Epithelial cell of esophagus (primary cell): ENCODE measurements at regions not wholly inside any gene's neighbourhood (a gene's known extent, or its start where the extent isn't known, plus 50 kb on each side); places are given as distances from the start of the nearest gene placed in this dataset.

Experiments
- DNase-seq: peaks from one replicate; pipeline ENCODE4 v3.0.0; 2010; ENCODE audit warnings: low read depth
- H3K4me3 ChIP-seq: 2 replicates; pipeline ENCODE4 v1.5.1; 2011; ENCODE audit warnings: mild to moderate bottlenecking, low read length, control low read depth
- CTCF ChIP-seq: IDR thresholded peaks from 2 replicates; pipeline ENCODE4 v1.5.1; 2011; ENCODE audit warnings: low read depth, mild to moderate bottlenecking, low read length, control low read depth, inconsistent platforms; ENCODE audit not compliant: insufficient read depth; ENCODE audit errors: missing control alignments

GRCh38 chr5:143513720-143514119 lies 110.2 kb upstream of the NR3C1 start:
- no peak for TF ChIP-seq CTCF
- DNase-seq = no peak
- H3K4me3 ChIP-seq = no peak overlapping the region

- TF ChIP-seq CTCF = no peak
- no peak overlapping the region for H3K4me3 ChIP-seq
- DNase-seq = no peak
Measured at GRCh38 chr5:143511736-143512135, 108.2 kb upstream of the NR3C1 start.

DNA sequence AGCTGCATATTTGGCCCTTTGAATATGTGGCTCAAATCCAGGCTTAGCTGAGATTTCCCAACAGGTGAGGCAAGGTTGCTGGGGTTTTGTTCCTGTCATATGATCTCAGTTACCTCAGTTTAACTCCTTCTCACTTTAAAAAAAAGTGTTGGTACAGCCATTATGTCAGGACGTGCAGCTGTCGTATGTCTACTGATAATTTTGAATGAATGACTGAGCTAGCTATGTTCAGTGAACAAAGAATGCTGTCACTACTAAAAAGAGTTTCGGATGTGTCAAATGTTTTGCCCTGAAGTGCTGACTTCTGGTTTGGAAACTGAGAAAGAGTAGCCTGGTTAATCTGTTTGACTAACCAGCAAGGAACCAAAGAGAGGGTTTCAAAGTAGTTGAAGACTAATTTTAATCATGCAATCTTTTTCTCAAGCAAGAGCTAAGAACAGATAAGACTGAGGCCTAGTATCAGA lies 106.3 kb upstream of the NR3C1 start:
- H3K4me3 ChIP-seq = no peak overlapping the region
- TF ChIP-seq CTCF = no peak
- DNase-seq = peak; percentile 20

DNA sequence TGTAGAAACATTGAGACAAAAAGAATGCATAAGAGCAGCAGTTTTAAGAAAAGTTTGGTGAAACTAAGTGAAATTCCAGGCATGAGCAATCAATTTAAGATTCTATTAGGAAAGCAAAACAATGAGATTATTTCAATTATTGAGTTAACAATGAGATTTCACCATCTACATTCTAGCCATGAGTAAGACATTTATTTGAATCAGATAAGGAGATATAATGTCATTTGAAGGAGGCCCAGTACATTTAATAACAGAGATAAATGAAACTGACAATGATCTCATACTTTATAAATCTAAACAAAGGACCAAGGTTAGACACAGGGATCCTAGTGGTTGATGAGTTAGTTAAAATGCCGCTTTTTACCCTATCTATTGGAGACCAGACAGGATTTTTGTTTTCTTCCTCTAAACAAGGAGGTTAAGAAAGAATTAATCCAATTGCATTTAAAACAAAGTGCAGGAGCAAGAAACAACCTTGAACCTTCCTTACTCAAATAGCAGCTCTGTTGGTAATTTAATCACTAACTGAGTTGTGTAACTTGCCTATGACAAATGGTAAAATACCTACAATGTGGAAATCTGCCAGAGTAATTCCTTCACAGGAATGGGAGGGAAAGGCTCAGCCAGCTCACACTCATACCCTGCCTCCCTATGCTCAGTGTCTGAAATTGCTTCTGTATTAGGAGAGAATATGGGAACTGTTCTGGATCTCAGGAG lies 103.5 kb upstream of the NR3C1 start:
- no peak overlapping the region for H3K4me3 ChIP-seq
- DNase-seq = peak; percentile 94
- TF ChIP-seq CTCF = peak; percentile 39

DNA sequence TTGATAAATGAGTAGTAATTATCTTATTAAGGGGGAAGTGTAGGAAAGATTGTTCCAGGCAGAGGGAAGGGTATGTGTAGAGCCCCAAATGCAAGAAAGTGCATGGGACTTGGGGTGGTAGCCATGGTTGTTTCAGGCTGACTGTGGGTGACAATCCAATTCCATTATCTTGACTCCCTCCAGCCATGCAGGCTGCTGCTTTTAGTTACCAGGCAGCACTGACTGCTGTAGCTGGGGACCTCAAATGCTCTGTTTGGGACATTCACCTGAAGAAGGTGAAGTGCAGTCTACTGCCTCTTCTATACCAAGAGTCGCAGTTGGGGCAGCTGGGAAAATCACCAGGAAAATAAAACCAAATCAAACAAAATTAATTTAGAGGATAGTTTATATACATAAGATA lies 102.4 kb upstream of the NR3C1 start:
- no peak for TF ChIP-seq CTCF
- DNase-seq = no peak
- H3K4me3 ChIP-seq = no peak overlapping the region

- no peak for DNase-seq
- no peak overlapping the region for H3K4me3 ChIP-seq
- no peak for TF ChIP-seq CTCF
Measured at GRCh38 chr5:143505354-143505753, 101.9 kb upstream of the NR3C1 start.
